Liver (tissue), 3 donors: ENCODE measurements at regions not wholly inside any gene's neighbourhood (a gene's known extent, or its start where the extent isn't known, plus 50 kb on each side); places are given as distances from the start of the nearest gene placed in this dataset.
"Not testable (repeated sequence)": the region's sequence is repeated elsewhere in the genome, so short reads cannot be mapped to it uniquely, and the experiment has no call there.

Experiments used
- RAD21 ChIP-seq, 2 donors: IDR thresholded peaks; 2 replicates each; pipeline ENCODE4 v1.6.1; 2016; ENCODE audit warnings: antibody characterized with exemption in 2 of 2, mild to moderate bottlenecking in 2 of 2
- TAF1 ChIP-seq: conservative IDR thresholded peaks from 2 replicates; pipeline ENCODE4 v1.6.1; 2016; ENCODE audit warnings: antibody characterized with exemption, mild to moderate bottlenecking
- YY1 ChIP-seq: IDR thresholded peaks from 2 replicates; pipeline ENCODE4 v1.6.1; 2016; ENCODE audit warnings: antibody characterized with exemption, mild to moderate bottlenecking
- TF ChIP-seq, protein P1 (sequence below): fragments of 150-350 bp; IDR thresholded peaks from 2 replicates; pipeline ENCODE4 v1.5.1; 2017; ENCODE audit warnings: improper control_type of control experiment, low read depth, low read length; ENCODE audit not compliant: missing input control
- TF ChIP-seq, protein P2 (sequence below): IDR thresholded peaks from 2 replicates; pipeline ENCODE4 v1.6.1; 2016; ENCODE audit warnings: antibody characterized with exemption
- TF ChIP-seq, protein P3 (sequence below): IDR thresholded peaks from 2 replicates; pipeline ENCODE4 v1.6.1; 2016; ENCODE audit warnings: antibody characterized with exemption, mild to moderate bottlenecking
- TF ChIP-seq, protein P4 (sequence below): IDR thresholded peaks from 2 replicates; pipeline ENCODE4 v1.6.1; 2016; ENCODE audit warnings: antibody characterized with exemption
- donor health status: healthy.
- donor health status: healthy.

DNA sequence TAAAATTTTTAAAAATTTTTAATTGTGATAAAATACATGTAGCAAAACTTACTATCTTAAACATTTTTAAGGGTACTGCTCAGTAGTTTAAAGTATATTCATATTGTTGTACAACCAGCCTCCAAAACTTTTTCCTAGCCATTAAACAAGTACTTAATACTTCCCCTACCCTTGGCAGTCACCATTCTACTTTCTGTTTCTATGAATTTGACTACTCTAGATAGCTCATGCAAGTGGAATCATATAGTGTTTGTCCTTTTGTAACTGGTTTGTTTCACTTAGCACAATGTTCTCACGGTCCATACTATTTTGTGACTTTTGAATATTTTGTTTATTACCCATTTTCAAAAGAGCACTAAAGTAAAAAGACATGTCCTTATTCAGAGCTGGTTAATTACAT lies 52.8 kb upstream of the ERV3-1 start:
- TF ChIP-seq, protein P1, sequence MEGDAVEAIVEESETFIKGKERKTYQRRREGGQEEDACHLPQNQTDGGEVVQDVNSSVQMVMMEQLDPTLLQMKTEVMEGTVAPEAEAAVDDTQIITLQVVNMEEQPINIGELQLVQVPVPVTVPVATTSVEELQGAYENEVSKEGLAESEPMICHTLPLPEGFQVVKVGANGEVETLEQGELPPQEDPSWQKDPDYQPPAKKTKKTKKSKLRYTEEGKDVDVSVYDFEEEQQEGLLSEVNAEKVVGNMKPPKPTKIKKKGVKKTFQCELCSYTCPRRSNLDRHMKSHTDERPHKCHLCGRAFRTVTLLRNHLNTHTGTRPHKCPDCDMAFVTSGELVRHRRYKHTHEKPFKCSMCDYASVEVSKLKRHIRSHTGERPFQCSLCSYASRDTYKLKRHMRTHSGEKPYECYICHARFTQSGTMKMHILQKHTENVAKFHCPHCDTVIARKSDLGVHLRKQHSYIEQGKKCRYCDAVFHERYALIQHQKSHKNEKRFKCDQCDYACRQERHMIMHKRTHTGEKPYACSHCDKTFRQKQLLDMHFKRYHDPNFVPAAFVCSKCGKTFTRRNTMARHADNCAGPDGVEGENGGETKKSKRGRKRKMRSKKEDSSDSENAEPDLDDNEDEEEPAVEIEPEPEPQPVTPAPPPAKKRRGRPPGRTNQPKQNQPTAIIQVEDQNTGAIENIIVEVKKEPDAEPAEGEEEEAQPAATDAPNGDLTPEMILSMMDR = not testable (repeated sequence)
- TF ChIP-seq, protein P2, sequence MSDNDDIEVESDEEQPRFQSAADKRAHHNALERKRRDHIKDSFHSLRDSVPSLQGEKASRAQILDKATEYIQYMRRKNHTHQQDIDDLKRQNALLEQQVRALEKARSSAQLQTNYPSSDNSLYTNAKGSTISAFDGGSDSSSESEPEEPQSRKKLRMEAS = not testable (repeated sequence)
- not testable (repeated sequence) for TF ChIP-seq RAD21 (IDR thresholded peaks at IDR 0.05); YY1; TAF1
- TF ChIP-seq, protein P3, sequence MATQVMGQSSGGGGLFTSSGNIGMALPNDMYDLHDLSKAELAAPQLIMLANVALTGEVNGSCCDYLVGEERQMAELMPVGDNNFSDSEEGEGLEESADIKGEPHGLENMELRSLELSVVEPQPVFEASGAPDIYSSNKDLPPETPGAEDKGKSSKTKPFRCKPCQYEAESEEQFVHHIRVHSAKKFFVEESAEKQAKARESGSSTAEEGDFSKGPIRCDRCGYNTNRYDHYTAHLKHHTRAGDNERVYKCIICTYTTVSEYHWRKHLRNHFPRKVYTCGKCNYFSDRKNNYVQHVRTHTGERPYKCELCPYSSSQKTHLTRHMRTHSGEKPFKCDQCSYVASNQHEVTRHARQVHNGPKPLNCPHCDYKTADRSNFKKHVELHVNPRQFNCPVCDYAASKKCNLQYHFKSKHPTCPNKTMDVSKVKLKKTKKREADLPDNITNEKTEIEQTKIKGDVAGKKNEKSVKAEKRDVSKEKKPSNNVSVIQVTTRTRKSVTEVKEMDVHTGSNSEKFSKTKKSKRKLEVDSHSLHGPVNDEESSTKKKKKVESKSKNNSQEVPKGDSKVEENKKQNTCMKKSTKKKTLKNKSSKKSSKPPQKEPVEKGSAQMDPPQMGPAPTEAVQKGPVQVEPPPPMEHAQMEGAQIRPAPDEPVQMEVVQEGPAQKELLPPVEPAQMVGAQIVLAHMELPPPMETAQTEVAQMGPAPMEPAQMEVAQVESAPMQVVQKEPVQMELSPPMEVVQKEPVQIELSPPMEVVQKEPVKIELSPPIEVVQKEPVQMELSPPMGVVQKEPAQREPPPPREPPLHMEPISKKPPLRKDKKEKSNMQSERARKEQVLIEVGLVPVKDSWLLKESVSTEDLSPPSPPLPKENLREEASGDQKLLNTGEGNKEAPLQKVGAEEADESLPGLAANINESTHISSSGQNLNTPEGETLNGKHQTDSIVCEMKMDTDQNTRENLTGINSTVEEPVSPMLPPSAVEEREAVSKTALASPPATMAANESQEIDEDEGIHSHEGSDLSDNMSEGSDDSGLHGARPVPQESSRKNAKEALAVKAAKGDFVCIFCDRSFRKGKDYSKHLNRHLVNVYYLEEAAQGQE = not testable (repeated sequence)
- TF ChIP-seq, protein P4, sequence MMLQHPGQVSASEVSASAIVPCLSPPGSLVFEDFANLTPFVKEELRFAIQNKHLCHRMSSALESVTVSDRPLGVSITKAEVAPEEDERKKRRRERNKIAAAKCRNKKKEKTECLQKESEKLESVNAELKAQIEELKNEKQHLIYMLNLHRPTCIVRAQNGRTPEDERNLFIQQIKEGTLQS = not testable (repeated sequence)
